GM19452 (cell line): ENCODE measurements at regions not wholly inside any gene's neighbourhood (a gene's known extent, or its start where the extent isn't known, plus 50 kb on each side); places are given as distances from the start of the nearest gene placed in this dataset.
"Not testable (repeated sequence)": the region's sequence is repeated elsewhere in the genome, so short reads cannot be mapped to it uniquely, and the experiment has no call there.

Source experiments
- ATAC-seq: cut with Tn5 transposase; IDR thresholded peaks from one replicate; pipeline ENCODE4 v1.9.1; 2021; ENCODE audit not compliant: unreplicated experiment

- ATAC-seq: no peak
These were observed 296.9 kb upstream of the CDH19 start for GRCh38 chr18:66900837-66901236.

GRCh38 chr18:66895631-66896030, 291.7 kb upstream of the CDH19 start:
- no peak for ATAC-seq

GRCh38 chr18:66894851-66895250, 291.0 kb upstream of the CDH19 start:
- no peak for ATAC-seq

- ATAC-seq: not testable (repeated sequence)
These were observed 288.5 kb upstream of the CDH19 start for GRCh38 chr18:66892388-66892787.

- no peak for ATAC-seq
These were observed 271.1 kb upstream of the CDH19 start for GRCh38 chr18:66874812-66875474.

GRCh38 chr18:66874375-66874774, 270.5 kb upstream of the CDH19 start:
- ATAC-seq: no peak

- ATAC-seq: no peak
These were observed 270.0 kb upstream of the CDH19 start for GRCh38 chr18:66873899-66874298.

GRCh38 chr18:66872277-66872676, 268.4 kb upstream of the CDH19 start:
- no peak for ATAC-seq

- no peak for ATAC-seq
These were observed 263.8 kb upstream of the CDH19 start for GRCh38 chr18:66867653-66868052.

- ATAC-seq: not testable (repeated sequence)
These were observed 262.6 kb upstream of the CDH19 start for GRCh38 chr18:66866427-66866940.

GRCh38 chr18:66838340-66838987, 234.6 kb upstream of the CDH19 start:
- ATAC-seq: no peak

GRCh38 chr18:66833646-66834045, 229.8 kb upstream of the CDH19 start:
- ATAC-seq: no peak

- no peak for ATAC-seq
These were observed 222.3 kb upstream of the CDH19 start for GRCh38 chr18:66826211-66826610.

- ATAC-seq: no peak
These were observed 221.5 kb upstream of the CDH19 start for GRCh38 chr18:66825347-66825746.

- no peak for ATAC-seq
These were observed 215.3 kb upstream of the CDH19 start for GRCh38 chr18:66819235-66819634.

GRCh38 chr18:66813138-66813537, 209.2 kb upstream of the CDH19 start:
- no peak for ATAC-seq

GRCh38 chr18:66795051-66795450, 191.2 kb upstream of the CDH19 start:
- no peak for ATAC-seq

- ATAC-seq: no peak
These were observed 188.6 kb upstream of the CDH19 start for GRCh38 chr18:66792466-66792865.

GRCh38 chr18:66780609-66781008, 176.7 kb upstream of the CDH19 start:
- ATAC-seq: no peak

- no peak for ATAC-seq
These were observed 174.2 kb upstream of the CDH19 start for GRCh38 chr18:66778048-66778447.

- no peak for ATAC-seq
These were observed 165.5 kb upstream of the CDH19 start for GRCh38 chr18:66769375-66769774.

GRCh38 chr18:66764230-66764629, 160.3 kb upstream of the CDH19 start:
- ATAC-seq: no peak

- no peak for ATAC-seq
These were observed 157.3 kb upstream of the CDH19 start for GRCh38 chr18:66761166-66761565.
